ENCODE measurements at regions not wholly inside any gene's neighbourhood (a gene's known extent, or its start where the extent isn't known, plus 50 kb on each side); places are given as distances from the start of the nearest gene placed in this dataset.
"Not testable (repeated sequence)": the region's sequence is repeated elsewhere in the genome, so short reads cannot be mapped to it uniquely, and the experiment has no call there.

DNA sequence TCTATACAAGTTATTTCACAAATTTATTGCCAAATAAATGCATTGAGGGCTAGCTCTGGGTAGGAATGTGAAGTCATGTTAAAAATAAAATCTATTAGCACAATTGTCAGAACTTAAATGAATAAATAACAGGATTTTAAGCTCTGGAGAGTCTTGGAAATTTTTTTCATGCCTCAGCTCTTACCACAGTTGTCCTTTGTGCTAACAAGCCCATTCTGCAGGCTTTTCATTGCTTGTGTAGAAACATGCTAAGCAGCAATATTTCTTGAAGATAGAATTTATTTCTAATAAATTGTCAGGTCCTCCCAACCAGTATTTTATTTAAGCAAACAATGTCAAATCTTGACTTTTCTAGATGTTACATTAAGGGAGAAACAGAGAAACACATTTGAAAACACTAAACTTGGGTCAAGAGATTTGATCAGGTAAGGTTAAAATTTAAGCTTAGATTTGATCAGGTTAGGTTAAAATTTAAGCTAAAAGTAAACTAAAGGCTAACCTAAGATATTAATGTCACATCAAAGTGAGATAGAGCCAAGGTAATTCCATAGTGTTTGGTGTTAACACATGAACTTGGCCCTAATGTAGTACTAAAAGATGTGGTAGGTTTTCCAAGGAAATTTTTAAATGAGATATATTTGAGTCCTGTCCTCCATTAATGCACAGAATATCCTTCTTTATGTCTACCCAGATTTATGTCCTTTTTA lies 179.1 kb upstream of the IL1RAPL1 start:
- H3K9ac ChIP-seq = no peak overlapping the region
- H3K36me3 ChIP-seq = no peaks in the 10 kb centered on the region
- no peak overlapping the region for H3K27ac ChIP-seq
- 0 out of 22 replicates have a peak, but pooled peaks cover 0 to 4% (median 0%) of the 10 kb centered on the region in 11 experiments for H3K27me3 ChIP-seq
- H3K4me2 ChIP-seq = no peak overlapping the region
- no peak overlapping the region for H3K4me3 ChIP-seq
- peaks cover 0 to 8% (median 0%) of the 10 kb centered on the region in 11 experiments; a peak in 2 of 22 replicates for H3K9me3 ChIP-seq (replicated peaks in 1 of 11)
- no peaks in the 10 kb centered on the region for H4K20me1 ChIP-seq
- TF ChIP-seq Cebpa-rat (IDR thresholded peaks at IDR 0.05) = no peak
- H3K4me1 ChIP-seq = no peaks in the 10 kb centered on the region

DNA sequence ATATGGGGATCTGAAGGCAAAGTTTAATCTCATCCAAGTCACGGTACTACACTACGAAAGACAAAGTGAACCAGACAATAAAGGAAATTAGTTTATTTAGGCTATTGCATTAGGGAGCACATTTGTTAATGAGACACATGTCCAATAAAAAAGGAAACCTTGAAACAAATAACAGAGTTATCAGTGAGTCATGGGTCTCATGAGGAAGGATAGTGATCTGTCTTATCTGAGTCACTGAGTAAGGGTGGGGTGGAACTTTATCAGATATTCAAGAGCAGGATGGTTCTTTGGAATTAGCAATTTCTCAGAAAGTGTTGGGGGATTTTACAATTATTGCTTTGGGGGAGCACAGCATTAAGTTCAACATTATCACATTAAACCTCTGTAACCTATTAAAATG lies 188.9 kb upstream of the IL1RAPL1 start:
- H3K4me2 ChIP-seq = no peak overlapping the region
- H3K4me1 ChIP-seq = no peaks in the 10 kb centered on the region
- H4K20me1 ChIP-seq = no peaks in the 10 kb centered on the region
- TF ChIP-seq Cebpa-rat (IDR thresholded peaks at IDR 0.05) = no peak
- no peaks in the 10 kb centered on the region for H3K36me3 ChIP-seq
- no peak overlapping the region for H3K9ac ChIP-seq
- no peaks in the 10 kb centered on the region for H3K9me3 ChIP-seq (replicated peaks in 1 of 11)
- H3K4me3 ChIP-seq = no peak overlapping the region
- no peak overlapping the region for H3K27ac ChIP-seq
- H3K27me3 ChIP-seq = no peaks in the 10 kb centered on the region

GRCh38 chrX:28391528-28391927 lies 195.7 kb upstream of the IL1RAPL1 start:
- no peaks in the 10 kb centered on the region for H3K36me3 ChIP-seq
- H3K27me3 ChIP-seq = no peaks in the 10 kb centered on the region
- no peaks in the 10 kb centered on the region for H4K20me1 ChIP-seq
- no peak overlapping the region for H3K9ac ChIP-seq
- no peak overlapping the region for H3K4me3 ChIP-seq
- TF ChIP-seq Cebpa-rat (IDR thresholded peaks at IDR 0.05) = no peak
- H3K4me2 ChIP-seq = no peak overlapping the region
- H3K27ac ChIP-seq = no peak overlapping the region
- H3K9me3 ChIP-seq (replicated peaks in 1 of 11) = no peaks in the 10 kb centered on the region
- H3K4me1 ChIP-seq = no peaks in the 10 kb centered on the region

DNA sequence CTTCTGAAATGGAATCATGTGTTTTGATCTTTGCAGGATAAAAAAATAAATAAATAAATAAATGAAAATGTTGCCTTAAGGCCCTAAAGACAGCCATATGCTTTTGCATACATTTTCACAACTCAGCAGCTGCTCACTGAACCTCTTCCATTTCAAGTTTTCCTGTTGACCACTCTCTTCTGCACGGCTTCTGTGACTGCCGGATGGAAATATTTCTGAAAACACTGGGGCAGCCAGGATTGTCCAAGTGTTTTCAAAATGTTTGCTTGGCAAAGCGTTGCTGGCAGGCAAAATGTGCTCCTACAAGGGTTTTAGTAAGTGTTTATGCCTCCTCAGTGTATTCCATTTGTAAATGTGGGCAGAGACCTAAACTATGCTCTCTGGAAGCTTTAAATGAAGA lies 208.1 kb upstream of the IL1RAPL1 start:
- Histone ChIP-seq H3K9me3 (replicated peaks in 1 of 11) (no peaks in the 10 kb centered on the region), H4K20me1 (no peaks in the 10 kb centered on the region), H3K27ac (no peak overlapping the region), H3K4me2 (no peak overlapping the region), H3K4me1 (no peaks in the 10 kb centered on the region), H3K9ac (no peak overlapping the region), H3K36me3 (no peaks in the 10 kb centered on the region), H3K27me3 (peaks cover 0 to 34% (median 14%) of the 10 kb centered on the region in 11 experiments; a peak in 13 of 22 replicates), H3K4me3 (no peak overlapping the region)
- TF ChIP-seq Cebpa-rat (IDR thresholded peaks at IDR 0.05) = no peak

- not testable (repeated sequence) for H3K4me2 ChIP-seq; H3K27ac ChIP-seq; H3K27me3 ChIP-seq; H3K9me3 ChIP-seq (replicated peaks in 1 of 11); H3K36me3 ChIP-seq; H3K9ac ChIP-seq; H4K20me1 ChIP-seq; H3K4me3 ChIP-seq; H3K4me1 ChIP-seq
Observed at GRCh38 chrX:28367649-28368048, 219.6 kb upstream of the IL1RAPL1 start.

DNA sequence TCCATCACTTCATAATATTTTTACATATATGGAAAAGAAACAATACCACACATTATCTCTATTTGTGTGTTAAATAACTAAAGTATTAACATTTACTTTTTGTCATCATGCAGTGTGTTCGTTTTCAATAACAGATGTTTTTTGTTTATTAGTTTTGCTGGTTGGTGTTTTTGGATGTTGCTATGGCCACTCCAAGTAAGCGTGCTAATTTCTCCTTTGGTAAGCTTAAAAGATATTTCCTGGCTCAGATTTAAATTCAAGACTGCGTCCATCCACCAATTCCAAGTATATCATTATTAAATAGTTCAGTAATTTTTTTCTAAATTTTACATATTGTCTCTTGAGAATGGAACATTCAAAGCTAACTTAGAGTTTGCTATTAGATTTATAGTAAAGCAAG lies 235.4 kb upstream of the IL1RAPL1 start:
- Histone ChIP-seq H4K20me1 (no peaks in the 10 kb centered on the region), H3K4me1 (no peaks in the 10 kb centered on the region), H3K9ac (no peak overlapping the region), H3K27me3 (peaks cover 0 to 51% (median 33%) of the 10 kb centered on the region in 11 experiments; a peak in 16 of 22 replicates), H3K36me3 (no peaks in the 10 kb centered on the region), H3K4me2 (no peak overlapping the region), H3K4me3 (no peak overlapping the region), H3K9me3 (replicated peaks in 1 of 11) (0 out of 22 replicates have a peak, but pooled peaks cover 0 to 5% (median 0%) of the 10 kb centered on the region in 11 experiments), H3K27ac (no peak overlapping the region)
- TF ChIP-seq Cebpa-rat (IDR thresholded peaks at IDR 0.05) = no peak

- H3K9me3 ChIP-seq (replicated peaks in 1 of 11) = 0 out of 22 replicates have a peak, but pooled peaks cover 0 to 5% (median 0%) of the 10 kb centered on the region in 11 experiments
- peaks cover 0 to 52% (median 25%) of the 10 kb centered on the region in 11 experiments; a peak in 16 of 22 replicates for H3K27me3 ChIP-seq
- H3K9ac ChIP-seq = no peak overlapping the region
- H3K4me1 ChIP-seq = no peaks in the 10 kb centered on the region
- no peak overlapping the region for H3K27ac ChIP-seq
- no peak for TF ChIP-seq Cebpa-rat (IDR thresholded peaks at IDR 0.05)
- no peaks in the 10 kb centered on the region for H4K20me1 ChIP-seq
- H3K36me3 ChIP-seq = no peaks in the 10 kb centered on the region
- H3K4me2 ChIP-seq = no peak overlapping the region
- no peak overlapping the region for H3K4me3 ChIP-seq
Observed at GRCh38 chrX:28349888-28350287, 237.4 kb upstream of the IL1RAPL1 start.

- Histone ChIP-seq H3K9ac (no peak overlapping the region), H3K9me3 (replicated peaks in 1 of 11) (0 out of 22 replicates have a peak, but pooled peaks cover 0 to 5% (median 0%) of the 10 kb centered on the region in 11 experiments), H3K27ac (no peak overlapping the region), H4K20me1 (no peaks in the 10 kb centered on the region), H3K4me1 (no peaks in the 10 kb centered on the region), H3K27me3 (peaks cover 3 to 58% (median 28%) of the 10 kb centered on the region in 11 experiments; a peak in 15 of 22 replicates), H3K4me3 (no peak overlapping the region), H3K36me3 (no peaks in the 10 kb centered on the region), H3K4me2 (no peak overlapping the region)
- no peak for TF ChIP-seq Cebpa-rat (IDR thresholded peaks at IDR 0.05)
Observed at GRCh38 chrX:28347476-28347875, 239.8 kb upstream of the IL1RAPL1 start.

DNA sequence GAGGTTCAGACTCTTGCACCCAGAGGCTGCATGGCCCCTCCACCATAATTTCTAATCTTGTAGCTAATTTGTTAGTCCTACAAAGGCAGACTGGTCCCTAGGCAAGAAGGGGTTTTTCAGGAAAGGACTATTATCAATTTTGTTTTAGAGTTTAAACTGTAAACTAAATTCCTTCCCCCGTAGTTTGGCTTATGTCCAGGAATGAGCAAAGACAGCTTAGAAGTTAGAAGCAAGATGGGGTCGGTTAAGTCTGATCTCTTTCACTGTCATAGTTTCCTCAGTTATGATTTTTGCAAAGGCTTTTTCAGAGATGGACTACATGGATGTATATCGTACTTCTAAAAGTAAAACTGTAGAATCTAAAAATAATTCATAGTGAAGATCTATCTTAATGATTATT lies 258.1 kb upstream of the IL1RAPL1 start:
- H3K4me2 ChIP-seq = no peak overlapping the region
- no peak overlapping the region for H3K9ac ChIP-seq
- H3K9me3 ChIP-seq (replicated peaks in 1 of 11) = no peaks in the 10 kb centered on the region
- peaks cover 0 to 9% (median 0%) of the 10 kb centered on the region in 10 experiments; a peak in 1 of 20 replicates for H3K4me1 ChIP-seq
- H3K4me3 ChIP-seq = no peak overlapping the region
- TF ChIP-seq Cebpa-rat (IDR thresholded peaks at IDR 0.05) = no peak
- H3K36me3 ChIP-seq = no peaks in the 10 kb centered on the region
- H3K27me3 ChIP-seq = peaks cover 0 to 44% (median 12%) of the 10 kb centered on the region in 11 experiments; a peak in 13 of 22 replicates
- no peaks in the 10 kb centered on the region for H4K20me1 ChIP-seq
- H3K27ac ChIP-seq = no peak overlapping the region

DNA sequence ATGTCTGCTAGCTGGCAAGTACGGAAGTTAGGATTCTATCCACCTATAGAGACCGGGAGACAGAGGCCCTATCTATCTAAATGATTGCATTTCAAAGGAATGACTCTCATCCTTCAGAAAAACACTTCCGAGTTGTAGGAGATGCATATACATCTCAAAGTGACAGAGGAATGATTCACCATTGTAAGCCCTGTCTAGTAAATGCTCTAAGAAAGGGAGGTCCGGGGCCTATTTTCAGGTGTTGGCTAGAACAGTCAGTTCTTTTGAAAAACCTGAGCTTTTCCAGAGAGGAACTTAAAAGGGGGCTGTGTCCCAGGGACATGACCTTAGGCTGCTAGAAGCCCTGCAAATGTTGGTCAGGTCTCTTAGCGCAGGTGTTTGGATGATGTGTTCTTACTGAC lies 262.9 kb upstream of the IL1RAPL1 start:
- Histone ChIP-seq H3K4me2 (no peak overlapping the region), H3K27ac (no peak overlapping the region), H3K36me3 (no peaks in the 10 kb centered on the region), H3K27me3 (peaks cover 0 to 41% (median 7%) of the 10 kb centered on the region in 11 experiments; a peak in 11 of 22 replicates), H4K20me1 (no peaks in the 10 kb centered on the region), H3K9ac (no peak overlapping the region), H3K9me3 (replicated peaks in 1 of 11) (no peaks in the 10 kb centered on the region), H3K4me1 (no peaks in the 10 kb centered on the region), H3K4me3 (no peak overlapping the region)
- TF ChIP-seq Cebpa-rat (IDR thresholded peaks at IDR 0.05) = no peak

Measured in BLaER1 treated with 17β-estradiol and CSF1 and Interleukin-3, amounts not matched to agents 10 nM and 100 nM (cell line).